ENCODE measurements at regions not wholly inside any gene's neighbourhood (a gene's known extent, or its start where the extent isn't known, plus 50 kb on each side); places are given as distances from the start of the nearest gene placed in this dataset.

GRCh38 chr1:199784138-199784895 is 243.2 kb upstream of the NR5A2 start:
- H3K4me1 ChIP-seq: peaks cover 0 to 5% of the 10 kb centered on the region in 2 donors
- H3K4me3 ChIP-seq (replicated peaks in 1 of 3): no peak overlapping the region
- no peak for TF ChIP-seq POLR2A (IDR thresholded peaks at IDR 0.05)
- no peak for TF ChIP-seq CTCF (IDR thresholded peaks at IDR 0.05)
- 76 to 86% methylated on average over 2 of the region's 2 CpGs for WGBS, 2 donors
- H3K9me3 ChIP-seq: no peaks in the 10 kb centered on the region
- intact Hi-C loops (cut with DNase I): no loop called here
- H3K27ac ChIP-seq: no peak overlapping the region
- H3K27me3 ChIP-seq: no peaks in the 10 kb centered on the region
- no peaks in the 10 kb centered on the region for H3K36me3 ChIP-seq
- DNase-seq: no peak

- WGBS, 2 donors: 80 to 83% methylated on average over 3 of the region's 3 CpGs
- intact Hi-C loops (cut with DNase I): no loop called here
- Histone ChIP-seq H3K27me3 (no peaks in the 10 kb centered on the region), H3K4me3 (replicated peaks in 1 of 3) (no peak overlapping the region), H3K27ac (no peak overlapping the region), H3K4me1 (no peaks in the 10 kb centered on the region), H3K36me3 (no peaks in the 10 kb centered on the region), H3K9me3 (no peaks in the 10 kb centered on the region)
- TF ChIP-seq POLR2A (IDR thresholded peaks at IDR 0.05) (no peak), CTCF (IDR thresholded peaks at IDR 0.05) (no peak)
- no peak for DNase-seq
Measured at GRCh38 chr1:199786695-199787094, 240.8 kb upstream of the NR5A2 start.

- Histone ChIP-seq H3K27ac (no peak overlapping the region), H3K9me3 (no peaks in the 10 kb centered on the region), H3K4me1 (no peaks in the 10 kb centered on the region), H3K4me3 (replicated peaks in 1 of 3) (no peak overlapping the region), H3K27me3 (no peaks in the 10 kb centered on the region), H3K36me3 (no peaks in the 10 kb centered on the region)
- no peak for DNase-seq
- intact Hi-C loops (cut with DNase I): no loop called here
- TF ChIP-seq POLR2A (IDR thresholded peaks at IDR 0.05) (no peak), CTCF (IDR thresholded peaks at IDR 0.05) (no peak)
- WGBS, 2 donors: 91 to 92% methylated on average over 1 of the region's 1 CpG
Measured at GRCh38 chr1:199789141-199789540, 238.4 kb upstream of the NR5A2 start.

GRCh38 chr1:199791495-199791894 is 236.0 kb upstream of the NR5A2 start:
- Histone ChIP-seq H3K9me3 (no peaks in the 10 kb centered on the region), H3K4me3 (replicated peaks in 1 of 3) (no peak overlapping the region), H3K27ac (no peak overlapping the region), H3K36me3 (no peaks in the 10 kb centered on the region), H3K4me1 (no peaks in the 10 kb centered on the region), H3K27me3 (no peaks in the 10 kb centered on the region)
- 86 to 91% methylated on average over 3 of the region's 3 CpGs for WGBS, 2 donors
- intact Hi-C loops (cut with DNase I): no loop called here
- DNase-seq: no peak
- TF ChIP-seq CTCF (IDR thresholded peaks at IDR 0.05) (no peak), POLR2A (IDR thresholded peaks at IDR 0.05) (no peak)

GRCh38 chr1:199792874-199793273 is 234.6 kb upstream of the NR5A2 start:
- Histone ChIP-seq H3K27me3 (no peaks in the 10 kb centered on the region), H3K27ac (no peak overlapping the region), H3K9me3 (no peaks in the 10 kb centered on the region), H3K4me3 (replicated peaks in 1 of 3) (no peak overlapping the region), H3K36me3 (no peaks in the 10 kb centered on the region), H3K4me1 (no peaks in the 10 kb centered on the region)
- intact Hi-C loops (cut with DNase I): no loop called here
- no peak for DNase-seq
- WGBS, 2 donors: 94 to 100% methylated on average over 1 of the region's 1 CpG
- TF ChIP-seq POLR2A (IDR thresholded peaks at IDR 0.05) (no peak), CTCF (IDR thresholded peaks at IDR 0.05) (no peak)

Data from thyroid gland (tissue), 4 donors.